ENCODE measurements at regions not wholly inside any gene's neighbourhood (a gene's known extent, or its start where the extent isn't known, plus 50 kb on each side); places are given as distances from the start of the nearest gene placed in this dataset.

GRCh38 chr21:20308586-20309315, 689.5 kb upstream of the NCAM2 start:
- DNase-seq (ENCODE audit: low read depth) = no peak
- TF ChIP-seq CTCF (conservative IDR thresholded peaks at IDR 0.05; ENCODE audit: low read depth, low read length) = no peak
- H3K4me3 ChIP-seq (ENCODE audit: low read depth, low read length) = no peak overlapping the region

GRCh38 chr21:20311234-20311787, 686.9 kb upstream of the NCAM2 start:
- no peak for DNase-seq (ENCODE audit: low read depth)
- no peak for TF ChIP-seq CTCF (conservative IDR thresholded peaks at IDR 0.05; ENCODE audit: low read depth, low read length)
- no peak overlapping the region for H3K4me3 ChIP-seq (ENCODE audit: low read depth, low read length)

GRCh38 chr21:20313013-20313412, 685.2 kb upstream of the NCAM2 start:
- no peak overlapping the region for H3K4me3 ChIP-seq (ENCODE audit: low read depth, low read length)
- no peak for TF ChIP-seq CTCF (conservative IDR thresholded peaks at IDR 0.05; ENCODE audit: low read depth, low read length)
- DNase-seq (ENCODE audit: low read depth) = no peak

GRCh38 chr21:20315042-20315441, 683.2 kb upstream of the NCAM2 start:
- no peak for TF ChIP-seq CTCF (conservative IDR thresholded peaks at IDR 0.05; ENCODE audit: low read depth, low read length)
- DNase-seq (ENCODE audit: low read depth) = no peak
- H3K4me3 ChIP-seq (ENCODE audit: low read depth, low read length) = no peak overlapping the region

GRCh38 chr21:20329636-20330035, 668.6 kb upstream of the NCAM2 start:
- H3K4me3 ChIP-seq (ENCODE audit: low read depth, low read length) = no peak overlapping the region
- no peak for TF ChIP-seq CTCF (conservative IDR thresholded peaks at IDR 0.05; ENCODE audit: low read depth, low read length)
- DNase-seq (ENCODE audit: low read depth) = no peak

- H3K4me3 ChIP-seq (ENCODE audit: low read depth, low read length) = no peak overlapping the region
- TF ChIP-seq CTCF (conservative IDR thresholded peaks at IDR 0.05; ENCODE audit: low read depth, low read length) = no peak
- no peak for DNase-seq (ENCODE audit: low read depth)
Measured at GRCh38 chr21:20330652-20331051, 667.6 kb upstream of the NCAM2 start.

- no peak for DNase-seq (ENCODE audit: low read depth)
- TF ChIP-seq CTCF (conservative IDR thresholded peaks at IDR 0.05; ENCODE audit: low read depth, low read length) = no peak
- no peak overlapping the region for H3K4me3 ChIP-seq (ENCODE audit: low read depth, low read length)
Measured at GRCh38 chr21:20334585-20334984, 663.6 kb upstream of the NCAM2 start.

All from epithelial cell of proximal tubule (primary cell).